Esophagus squamous epithelium (tissue), 4 donors: ENCODE measurements at regions not wholly inside any gene's neighbourhood (a gene's known extent, or its start where the extent isn't known, plus 50 kb on each side); places are given as distances from the start of the nearest gene placed in this dataset.

Source experiments
- POLR2A ChIP-seq, 4 donors: fragments of 450-650 bp; IDR thresholded peaks; one replicate each; pipeline ENCODE4 v1.6.1; 2017; ENCODE audit warnings: antibody characterized with exemption in 4 of 4, mild to moderate bottlenecking in 4 of 4, moderate library complexity in 3 of 4
- TF ChIP-seq, protein P1 (sequence below), 6 experiments: fragments of 450-650 bp in 4 of 6; fragments of 200-600 bp in 2 of 6; sonication (generic) in 2 of 6; IDR thresholded peaks; one replicate each; pipeline ENCODE4 v1.5.1; 2016 to 2019; ENCODE audit warnings: antibody characterized with exemption in 6 of 6, mild to moderate bottlenecking in 4 of 6, moderate library complexity in 4 of 6

DNA sequence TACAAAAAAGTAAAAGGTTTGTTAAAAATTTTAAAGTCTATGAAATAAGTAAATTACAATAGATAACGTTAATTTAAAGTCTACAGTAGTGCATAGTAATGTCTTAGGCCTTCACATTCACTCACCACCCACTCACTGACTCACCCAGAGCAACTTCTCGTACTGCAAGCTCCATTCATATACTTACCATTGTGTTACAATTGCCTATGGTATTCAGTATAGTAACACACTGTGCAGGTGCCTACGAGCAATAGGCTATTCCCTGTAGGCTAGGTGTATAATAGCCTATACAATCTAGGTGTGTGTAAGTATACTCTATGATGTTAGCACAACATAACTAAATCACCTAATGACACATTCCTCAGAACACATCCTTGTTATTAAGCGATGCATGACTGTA, 435.3 kb upstream of the TMTC1 start:
- TF ChIP-seq, protein P1, sequence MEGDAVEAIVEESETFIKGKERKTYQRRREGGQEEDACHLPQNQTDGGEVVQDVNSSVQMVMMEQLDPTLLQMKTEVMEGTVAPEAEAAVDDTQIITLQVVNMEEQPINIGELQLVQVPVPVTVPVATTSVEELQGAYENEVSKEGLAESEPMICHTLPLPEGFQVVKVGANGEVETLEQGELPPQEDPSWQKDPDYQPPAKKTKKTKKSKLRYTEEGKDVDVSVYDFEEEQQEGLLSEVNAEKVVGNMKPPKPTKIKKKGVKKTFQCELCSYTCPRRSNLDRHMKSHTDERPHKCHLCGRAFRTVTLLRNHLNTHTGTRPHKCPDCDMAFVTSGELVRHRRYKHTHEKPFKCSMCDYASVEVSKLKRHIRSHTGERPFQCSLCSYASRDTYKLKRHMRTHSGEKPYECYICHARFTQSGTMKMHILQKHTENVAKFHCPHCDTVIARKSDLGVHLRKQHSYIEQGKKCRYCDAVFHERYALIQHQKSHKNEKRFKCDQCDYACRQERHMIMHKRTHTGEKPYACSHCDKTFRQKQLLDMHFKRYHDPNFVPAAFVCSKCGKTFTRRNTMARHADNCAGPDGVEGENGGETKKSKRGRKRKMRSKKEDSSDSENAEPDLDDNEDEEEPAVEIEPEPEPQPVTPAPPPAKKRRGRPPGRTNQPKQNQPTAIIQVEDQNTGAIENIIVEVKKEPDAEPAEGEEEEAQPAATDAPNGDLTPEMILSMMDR (IDR thresholded peaks at IDR 0.05) = no peak
- no peak for TF ChIP-seq POLR2A (IDR thresholded peaks at IDR 0.05)
